Prostate gland (tissue), 2 donors: ENCODE measurements at regions not wholly inside any gene's neighbourhood (a gene's known extent, or its start where the extent isn't known, plus 50 kb on each side); places are given as distances from the start of the nearest gene placed in this dataset.

Experiments
- DNase-seq: peaks from one replicate; pipeline ENCODE4 v3.0.0-alpha.2; 2019; ENCODE audit warnings: low spot score
- H3K27ac ChIP-seq, 2 donors: fragments of 200-600 bp; sonication (generic); 2 replicates each; pipeline ENCODE4 v1.5.1; 2017 to 2019
- H3K27me3 ChIP-seq: fragments of 200-600 bp; sonication (generic); replicated peaks from 2 replicates; pipeline ENCODE4 v1.5.1; 2019; ENCODE audit not compliant: insufficient read depth
- H3K36me3 ChIP-seq, 2 donors: fragments of 200-600 bp; sonication (generic); 1 replicate in 1 of 2; 2 replicates in 1 of 2; pipeline versions ENCODE4 v1.5.1 to v1.8.1; 2017 to 2019
- H3K4me1 ChIP-seq: fragments of 200-600 bp; sonication (generic); replicated peaks from 2 replicates; pipeline ENCODE4 v1.5.1; 2019
- H3K4me3 ChIP-seq, 2 donors: fragments of 200-600 bp; sonication (generic); 2 replicates each; pipeline ENCODE4 v1.5.1; 2017 to 2019
- H3K9me3 ChIP-seq: fragments of 200-600 bp; sonication (generic); 2 replicates; pipeline ENCODE4 v1.5.1; 2017
- CTCF ChIP-seq, 4 experiments: fragments of 200-600 bp in 2 of 4; fragments of 450-650 bp in 2 of 4; sonication (generic) in 2 of 4; IDR thresholded peaks; 1 replicate in 3 of 4; 2 replicates in 1 of 4; pipeline ENCODE4 v1.5.1; 2016 to 2019; ENCODE audit warnings: antibody characterized with exemption in 4 of 4, mild to moderate bottlenecking in 2 of 4, moderate library complexity in 2 of 4
- POLR2A ChIP-seq: fragments of 450-650 bp; IDR thresholded peaks from one replicate; pipeline ENCODE4 v1.6.1; 2016; ENCODE audit warnings: antibody characterized with exemption, mild to moderate bottlenecking
- POLR2AphosphoS5 ChIP-seq: sonication (generic); formaldehyde crosslinking; IDR thresholded peaks from one replicate; pipeline ENCODE4 v1.6.1; 2017; ENCODE audit warnings: antibody characterized with exemption
- WGBS: methylation state at CpG from one replicate; pipeline ENCODE4 v1.1.5; 2018; 5-methylcytosine and 5-hydroxymethylcytosine counted together
- intact Hi-C: fragments of 100-400 bp; cut with DNase I; formaldehyde crosslinking; loops from one replicate; pipeline ENCODE4 v1.14.2; 2022

- no peak overlapping the region for H3K4me3 ChIP-seq
- H3K9me3 ChIP-seq: no peaks in the 10 kb centered on the region
- DNase-seq: no peak
- H3K27me3 ChIP-seq: no peaks in the 10 kb centered on the region
- H3K36me3 ChIP-seq: no peaks in the 10 kb centered on the region
- no peak overlapping the region for H3K27ac ChIP-seq
- no peaks in the 10 kb centered on the region for H3K4me1 ChIP-seq
- no peak for TF ChIP-seq POLR2A
- TF ChIP-seq POLR2AphosphoS5: no peak
- no peak for TF ChIP-seq CTCF (IDR thresholded peaks at IDR 0.05)
- intact Hi-C loops: no loop called here
These were observed 633.0 kb upstream of the B3GALT2 start for GRCh38 chr1:193819376-193819775.

DNA sequence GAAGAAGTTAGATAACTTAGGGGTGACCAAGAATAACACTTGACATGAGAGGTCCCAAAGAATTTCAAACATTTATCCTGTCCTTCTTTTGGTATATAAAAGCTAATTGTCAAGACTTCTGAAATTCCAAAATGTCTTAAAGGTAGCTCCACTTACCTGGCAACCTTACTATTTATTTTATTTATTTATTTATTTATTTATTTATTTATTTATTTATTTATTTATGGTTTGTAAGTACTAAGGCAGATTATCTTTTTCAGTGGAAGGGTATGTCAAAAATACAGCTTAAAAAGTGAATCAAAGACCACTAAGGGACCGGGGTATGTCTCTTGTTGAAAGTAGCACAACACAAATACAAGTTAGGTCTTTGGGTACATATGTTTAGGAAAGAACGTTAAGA, 620.8 kb upstream of the B3GALT2 start:
- H3K27ac ChIP-seq: no peak overlapping the region
- WGBS: 73% methylated on average over 2 of the region's 2 CpGs
- no peaks in the 10 kb centered on the region for H3K9me3 ChIP-seq
- intact Hi-C loops: no loop called here
- H3K4me3 ChIP-seq: no peak overlapping the region
- DNase-seq: no peak
- no peaks in the 10 kb centered on the region for H3K27me3 ChIP-seq
- no peak for TF ChIP-seq CTCF (IDR thresholded peaks at IDR 0.05)
- no peaks in the 10 kb centered on the region for H3K36me3 ChIP-seq
- no peaks in the 10 kb centered on the region for H3K4me1 ChIP-seq

DNA sequence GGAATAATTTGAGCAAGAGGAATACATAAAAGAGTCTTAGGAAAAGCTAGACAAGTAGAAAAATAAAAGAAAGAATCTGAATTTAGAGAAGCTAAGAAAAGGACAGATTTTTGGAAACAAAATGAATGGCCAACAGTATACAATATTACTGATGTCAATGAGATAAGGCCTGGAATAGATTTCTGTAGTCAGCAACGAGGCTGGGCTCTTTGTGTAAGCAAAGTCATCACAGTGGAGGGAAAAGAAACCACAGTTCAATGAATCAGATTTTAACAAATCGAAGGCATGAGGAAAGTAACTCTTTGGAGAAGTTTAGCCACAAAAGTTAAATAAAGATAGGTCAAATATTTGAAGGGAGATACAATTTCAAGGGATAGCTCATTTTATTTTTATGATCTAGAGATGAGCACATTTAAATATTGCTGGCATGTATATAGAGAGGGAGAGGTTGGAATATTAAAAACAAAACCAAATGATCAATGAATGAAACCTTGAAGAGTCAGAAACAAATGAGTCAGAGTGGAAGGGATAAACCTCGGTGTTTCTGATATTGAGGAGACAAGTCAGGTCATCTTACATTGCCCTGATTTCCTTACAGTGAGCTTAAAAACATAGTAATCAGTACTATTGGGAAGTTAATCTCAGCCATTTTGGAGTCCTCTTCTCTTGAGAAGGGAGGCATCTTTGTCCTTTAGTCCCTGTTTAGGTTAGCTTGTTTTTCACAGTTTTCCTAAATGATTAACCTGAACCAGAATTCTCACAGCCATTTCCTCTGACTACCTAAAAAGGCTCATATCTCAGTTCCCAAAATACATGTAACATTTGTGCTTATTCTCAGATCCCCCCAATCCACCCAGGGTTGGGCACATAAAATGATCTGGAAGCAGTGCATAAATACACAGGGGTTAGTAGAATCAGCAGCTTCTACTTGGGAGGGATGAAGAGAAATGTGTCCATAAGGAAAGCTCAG, 620.0 kb upstream of the B3GALT2 start:
- intact Hi-C loops: no loop called here
- 70% methylated on average over 3 of the region's 3 CpGs for WGBS

DNA sequence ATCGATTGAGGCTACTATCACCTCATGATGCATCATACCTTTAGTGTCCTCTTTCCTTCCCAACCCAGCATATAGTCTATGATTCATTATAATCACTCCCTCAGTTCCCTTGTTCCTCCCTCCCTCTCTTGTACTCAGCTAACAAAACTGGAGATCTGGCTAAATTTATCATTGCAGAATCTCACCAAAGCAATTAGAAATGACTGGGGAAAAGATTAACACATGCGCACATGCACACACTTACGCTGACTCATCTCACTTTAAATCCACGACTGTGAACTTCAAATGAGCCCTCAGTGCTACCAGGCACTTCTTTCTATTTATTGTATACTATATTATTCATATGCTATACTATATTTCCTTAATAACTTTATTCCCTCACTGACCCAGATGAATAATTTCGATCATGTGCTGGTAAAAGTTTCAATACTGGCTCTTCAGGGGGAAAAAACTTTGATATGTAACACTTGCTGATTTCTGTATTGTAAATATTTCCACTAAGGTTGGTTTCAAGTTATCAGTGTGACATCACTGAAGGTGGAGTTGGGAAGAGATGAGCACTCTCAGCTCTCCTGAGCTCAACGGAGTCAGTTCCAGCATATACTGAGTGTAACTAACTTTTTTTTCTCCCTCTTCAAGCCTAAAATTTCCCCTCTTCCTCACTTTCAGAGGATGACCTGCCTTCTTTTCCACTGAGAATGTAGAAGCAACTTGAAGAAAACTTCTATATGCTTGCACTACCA, 613.7 kb upstream of the B3GALT2 start:
- WGBS: 93% methylated on average over 6 of the region's 6 CpGs
- TF ChIP-seq POLR2A (no peak), POLR2AphosphoS5 (no peak), CTCF (IDR thresholded peaks at IDR 0.05) (no peak)
- Histone ChIP-seq H3K27ac (no peak overlapping the region), H3K36me3 (no peaks in the 10 kb centered on the region), H3K4me1 (no peaks in the 10 kb centered on the region), H3K27me3 (no peaks in the 10 kb centered on the region), H3K9me3 (no peaks in the 10 kb centered on the region), H3K4me3 (no peak overlapping the region)
- DNase-seq: no peak
- intact Hi-C loops: no loop called here

More for the DNA sequence above, 620.0 kb upstream of the B3GALT2 start:
- H3K27me3 ChIP-seq: no peaks in the 10 kb centered on the region
- no peak overlapping the region for H3K27ac ChIP-seq
- no peak overlapping the region for H3K4me3 ChIP-seq
- DNase-seq: no peak
- no peaks in the 10 kb centered on the region for H3K9me3 ChIP-seq
- no peaks in the 10 kb centered on the region for H3K36me3 ChIP-seq
- no peak for TF ChIP-seq POLR2AphosphoS5
- no peak for TF ChIP-seq CTCF (IDR thresholded peaks at IDR 0.05)
- no peak for TF ChIP-seq POLR2A
- H3K4me1 ChIP-seq: no peaks in the 10 kb centered on the region
